ENCODE measurements at regions not wholly inside any gene's neighbourhood (a gene's known extent, or its start where the extent isn't known, plus 50 kb on each side); places are given as distances from the start of the nearest gene placed in this dataset.

DNA sequence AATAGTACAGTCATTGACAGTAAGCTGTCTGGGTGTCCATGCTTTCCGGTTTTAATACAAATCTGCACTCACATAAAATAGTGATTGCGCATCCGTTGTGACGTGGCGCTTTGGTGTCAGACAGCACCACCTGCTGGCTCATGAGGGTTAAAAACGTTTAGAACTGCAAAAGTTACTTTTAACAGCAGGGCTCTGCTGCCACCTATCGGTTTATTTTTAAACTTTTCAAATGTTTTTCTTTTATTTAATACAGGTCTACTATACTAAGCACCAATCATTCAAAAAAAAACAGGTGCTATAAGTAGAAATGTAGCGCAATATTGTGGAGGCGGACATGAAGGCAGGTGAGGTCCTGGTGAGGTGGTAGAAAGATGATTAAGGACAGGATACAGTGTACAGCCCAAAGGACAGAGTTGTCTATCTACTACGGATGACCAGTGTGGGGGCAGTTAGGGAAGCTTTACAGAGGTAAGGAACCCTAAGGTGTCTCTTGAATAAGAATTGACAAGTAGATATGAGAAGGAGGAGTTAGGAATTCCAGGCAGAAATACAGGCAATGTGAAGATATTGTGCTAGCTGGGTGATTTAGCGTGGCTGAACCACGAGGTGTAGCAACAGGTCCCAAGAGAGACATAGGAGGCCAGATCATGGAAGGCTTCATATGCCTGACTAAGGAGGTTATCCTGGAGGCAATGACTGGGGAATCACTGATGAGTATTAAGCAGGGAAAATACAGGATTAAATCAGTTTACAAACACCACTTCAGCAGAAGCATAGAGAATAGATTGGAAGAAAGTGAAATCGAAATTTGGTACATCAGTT is 91.5 kb upstream of the PRB2 start:
- in situ Hi-C loops (cut with MboI; ENCODE audit: low pct_unique_long_range_greater_than_20kb, low sequenced_read_pairs, unreplicated experiment): loop anchor here (10.0 to 25.0 kb wide), 3 partner anchors 252 to 1250 kb away; no protein-coding TSS in a partner anchor
- TF ChIP-seq CTCF (IDR thresholded peaks at IDR 0.05; ENCODE audit: extremely low read depth, insufficient read depth, missing control alignments): peak; percentile 89
- DNase-seq (ENCODE audit: low spot score): peak; percentile 80

DNA sequence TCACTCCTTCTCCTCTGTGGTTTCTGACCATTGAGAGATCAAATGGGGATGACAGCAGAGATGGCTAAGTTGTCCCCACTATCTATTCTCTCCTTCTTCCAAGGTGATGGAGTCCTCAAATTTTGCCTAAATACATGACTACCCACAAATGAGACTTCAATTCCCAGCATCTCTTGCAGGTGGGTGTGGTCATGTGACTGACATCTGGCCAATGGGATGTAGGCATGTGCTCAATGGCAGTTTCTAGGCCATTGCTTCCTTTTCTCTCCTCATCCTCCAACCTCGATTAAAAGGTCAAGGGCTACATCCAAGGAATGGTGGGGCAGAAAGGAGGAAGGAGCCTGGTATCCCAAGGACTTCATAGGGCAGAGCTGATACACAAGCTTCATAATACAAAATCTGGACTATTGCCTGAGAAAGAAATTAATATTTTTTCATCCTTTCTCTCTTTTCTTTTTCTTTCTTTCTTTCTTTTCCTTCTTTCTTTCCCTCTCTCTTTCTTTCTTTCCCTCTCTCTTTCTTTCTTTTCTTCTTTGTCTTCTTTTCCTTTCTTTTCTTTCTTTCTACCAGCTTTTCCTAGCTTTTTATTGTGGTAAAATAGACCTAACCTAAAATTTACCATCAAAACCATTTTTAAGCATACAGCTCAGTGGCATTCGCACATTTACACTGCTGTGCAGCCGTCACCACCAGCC is 100.9 kb upstream of the PRB2 start:
- no peak for DNase-seq (ENCODE audit: low spot score)
- in situ Hi-C loops (cut with MboI; ENCODE audit: low pct_unique_long_range_greater_than_20kb, low sequenced_read_pairs, unreplicated experiment): loop anchor here (25.0 kb wide), 2 partner anchors 734 to 1259 kb away; no protein-coding TSS in a partner anchor
- TF ChIP-seq CTCF (IDR thresholded peaks at IDR 0.05; ENCODE audit: extremely low read depth, insufficient read depth, missing control alignments): no peak

- DNase-seq (ENCODE audit: low spot score): no peak
- in situ Hi-C loops (cut with MboI; ENCODE audit: low pct_unique_long_range_greater_than_20kb, low sequenced_read_pairs, unreplicated experiment): loop anchor here (25.0 kb wide), 2 partner anchors 735 to 1260 kb away; no protein-coding TSS in a partner anchor
- no peak for TF ChIP-seq CTCF (IDR thresholded peaks at IDR 0.05; ENCODE audit: extremely low read depth, insufficient read depth, missing control alignments)
Observed at GRCh38 chr12:11497438-11497837, 102.1 kb upstream of the PRB2 start.

GRCh38 chr12:11497995-11498394 is 102.6 kb upstream of the PRB2 start:
- in situ Hi-C loops (cut with MboI; ENCODE audit: low pct_unique_long_range_greater_than_20kb, low sequenced_read_pairs, unreplicated experiment): loop anchor here (25.0 kb wide), 2 partner anchors 736 to 1261 kb away; no protein-coding TSS in a partner anchor
- DNase-seq (ENCODE audit: low spot score): no peak
- TF ChIP-seq CTCF (IDR thresholded peaks at IDR 0.05; ENCODE audit: extremely low read depth, insufficient read depth, missing control alignments): no peak

GRCh38 chr12:11498574-11498973 is 103.2 kb upstream of the PRB2 start:
- TF ChIP-seq CTCF (IDR thresholded peaks at IDR 0.05; ENCODE audit: extremely low read depth, insufficient read depth, missing control alignments): peak; percentile 21
- in situ Hi-C loops (cut with MboI; ENCODE audit: low pct_unique_long_range_greater_than_20kb, low sequenced_read_pairs, unreplicated experiment): loop anchor here (25.0 kb wide), 2 partner anchors 736 to 1261 kb away; no protein-coding TSS in a partner anchor
- peak; percentile 51 for DNase-seq (ENCODE audit: low spot score)

- in situ Hi-C loops (cut with MboI; ENCODE audit: low pct_unique_long_range_greater_than_20kb, low sequenced_read_pairs, unreplicated experiment): loop anchor here (25.0 kb wide), 2 partner anchors 737 to 1262 kb away; no protein-coding TSS in a partner anchor
- no peak for TF ChIP-seq CTCF (IDR thresholded peaks at IDR 0.05; ENCODE audit: extremely low read depth, insufficient read depth, missing control alignments)
- DNase-seq (ENCODE audit: low spot score): no peak
Observed at GRCh38 chr12:11499806-11500187, 104.4 kb upstream of the PRB2 start.
